IPS-20b (cell line): ENCODE measurements at regions not wholly inside any gene's neighbourhood (a gene's known extent, or its start where the extent isn't known, plus 50 kb on each side); places are given as distances from the start of the nearest gene placed in this dataset.

Experiments
- H3K27ac ChIP-seq: one replicate; pipeline ENCODE4 v1.5.1; 2013; ENCODE audit warnings: low read length
- H3K27me3 ChIP-seq: 2 replicates; pipeline ENCODE4 v1.6.1; 2013; ENCODE audit warnings: mild to moderate bottlenecking, low read length, inconsistent platforms; ENCODE audit not compliant: insufficient read depth
- H3K36me3 ChIP-seq: 2 replicates; pipeline ENCODE4 v1.6.1; 2013; ENCODE audit warnings: low read depth, mild to moderate bottlenecking, inconsistent platforms, low read length, moderate library complexity; ENCODE audit not compliant: insufficient read depth
- H3K4me1 ChIP-seq: 2 replicates; pipeline ENCODE4 v1.6.1; 2013; ENCODE audit warnings: mild to moderate bottlenecking, control low read depth, inconsistent platforms, low read length, moderate library complexity; ENCODE audit not compliant: insufficient read depth
- H3K4me3 ChIP-seq: 2 replicates; pipeline ENCODE4 v1.5.1; 2013; ENCODE audit warnings: mild to moderate bottlenecking, low read length, inconsistent platforms
- H3K9ac ChIP-seq: 2 replicates; pipeline ENCODE4 v1.6.1; 2013; ENCODE audit warnings: low read depth, mild to moderate bottlenecking, inconsistent platforms, low read length, moderate library complexity
- H3K9me3 ChIP-seq: 2 replicates; pipeline ENCODE4 v1.6.1; 2013; ENCODE audit warnings: mild to moderate bottlenecking, low read depth, low read length, inconsistent platforms; ENCODE audit not compliant: insufficient read depth

GRCh38 chr2:139123795-139124194, 343.6 kb upstream of the NXPH2 start:
- Histone ChIP-seq H3K4me3 (no peak overlapping the region), H3K9ac (no peak overlapping the region), H3K9me3 (no peaks in the 10 kb centered on the region), H3K36me3 (no peaks in the 10 kb centered on the region), H3K4me1 (no peaks in the 10 kb centered on the region), H3K27ac (no peak overlapping the region), H3K27me3 (no peaks in the 10 kb centered on the region)

- Histone ChIP-seq H3K4me1 (no peaks in the 10 kb centered on the region), H3K36me3 (no peaks in the 10 kb centered on the region), H3K27ac (no peak overlapping the region), H3K4me3 (no peak overlapping the region), H3K9ac (no peak overlapping the region), H3K27me3 (no peaks in the 10 kb centered on the region), H3K9me3 (no peaks in the 10 kb centered on the region)
These were observed 342.5 kb upstream of the NXPH2 start for GRCh38 chr2:139122711-139123158.

DNA sequence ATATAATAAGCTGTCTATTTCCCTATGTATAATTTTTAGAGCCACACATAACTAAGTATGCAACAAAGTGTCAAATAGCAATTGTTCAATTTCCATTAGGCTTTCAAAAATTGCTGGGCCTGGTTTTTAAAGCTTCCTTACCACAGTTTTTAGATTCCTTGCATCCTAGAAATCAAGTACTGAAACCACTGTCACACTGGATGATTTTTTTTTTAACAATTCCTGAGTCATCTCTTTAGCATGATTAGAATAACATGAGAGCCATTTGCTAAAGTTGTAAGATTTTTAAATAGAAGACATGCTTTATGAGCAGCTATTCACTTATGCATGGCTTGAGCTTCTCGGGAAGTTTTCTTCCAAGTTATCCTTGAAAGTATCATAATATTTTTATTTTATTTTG, 319.5 kb upstream of the NXPH2 start:
- no peaks in the 10 kb centered on the region for H3K9me3 ChIP-seq
- H3K4me3 ChIP-seq: no peak overlapping the region
- H3K4me1 ChIP-seq: peaks cover 3% of the 10 kb centered on the region; the same call in 1 of the 2 replicates

DNA sequence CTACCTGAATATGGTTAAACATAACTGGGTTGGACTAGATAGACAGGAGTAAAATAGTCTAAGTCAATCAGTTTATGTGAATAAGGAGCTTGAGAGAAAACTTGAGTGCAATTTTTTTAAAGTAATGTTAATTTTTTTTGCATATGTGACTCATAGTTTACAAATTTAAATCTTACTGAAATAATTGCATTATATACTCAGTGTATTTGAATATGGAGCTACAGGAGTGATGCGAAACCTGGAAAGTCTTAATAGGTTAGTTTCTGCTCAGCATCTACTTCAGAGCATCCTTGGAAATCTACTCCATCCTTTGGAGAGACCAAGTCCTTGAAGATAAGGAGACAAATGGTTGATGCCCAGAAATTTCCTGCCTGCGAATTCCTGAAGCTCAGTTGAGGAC, 318.8 kb upstream of the NXPH2 start:
- H3K4me1 ChIP-seq: peaks cover 3% of the 10 kb centered on the region; the same call in 1 of the 2 replicates
- H3K4me3 ChIP-seq: no peak overlapping the region
- H3K9ac ChIP-seq: no peak overlapping the region
- no peaks in the 10 kb centered on the region for H3K9me3 ChIP-seq
- H3K27me3 ChIP-seq: no peaks in the 10 kb centered on the region
- H3K27ac ChIP-seq: no peak overlapping the region
- H3K36me3 ChIP-seq: no peaks in the 10 kb centered on the region

More for the DNA sequence above, 319.5 kb upstream of the NXPH2 start:
- no peak overlapping the region for H3K9ac ChIP-seq
- H3K27ac ChIP-seq: no peak overlapping the region
- no peaks in the 10 kb centered on the region for H3K36me3 ChIP-seq
- no peaks in the 10 kb centered on the region for H3K27me3 ChIP-seq

DNA sequence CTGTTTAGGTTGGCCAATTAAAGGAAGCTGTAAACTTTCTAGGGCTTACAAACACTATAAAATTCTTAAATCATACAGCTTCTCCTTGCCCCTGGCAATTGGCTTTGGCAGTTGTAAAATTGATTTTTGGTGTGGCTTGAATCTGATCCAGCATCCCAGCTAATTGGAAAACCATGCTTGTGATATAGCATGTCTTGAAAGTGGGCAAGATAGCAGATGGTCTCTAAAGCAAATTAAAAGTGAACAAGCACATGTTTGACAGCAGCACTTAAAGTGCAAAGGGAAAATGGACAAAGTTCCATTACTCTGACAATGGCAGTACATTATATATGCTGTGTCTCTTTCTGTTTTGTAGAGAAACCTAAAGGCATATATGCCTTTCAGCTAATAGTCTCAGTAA, 302.9 kb upstream of the NXPH2 start:
- H3K27ac ChIP-seq: no peak overlapping the region
- H3K27me3 ChIP-seq: no peaks in the 10 kb centered on the region
- peaks cover 4% of the 10 kb centered on the region for H3K4me1 ChIP-seq
- H3K4me3 ChIP-seq: no peak overlapping the region
- H3K36me3 ChIP-seq: no peaks in the 10 kb centered on the region
- no peak overlapping the region for H3K9ac ChIP-seq
- no peaks in the 10 kb centered on the region for H3K9me3 ChIP-seq

DNA sequence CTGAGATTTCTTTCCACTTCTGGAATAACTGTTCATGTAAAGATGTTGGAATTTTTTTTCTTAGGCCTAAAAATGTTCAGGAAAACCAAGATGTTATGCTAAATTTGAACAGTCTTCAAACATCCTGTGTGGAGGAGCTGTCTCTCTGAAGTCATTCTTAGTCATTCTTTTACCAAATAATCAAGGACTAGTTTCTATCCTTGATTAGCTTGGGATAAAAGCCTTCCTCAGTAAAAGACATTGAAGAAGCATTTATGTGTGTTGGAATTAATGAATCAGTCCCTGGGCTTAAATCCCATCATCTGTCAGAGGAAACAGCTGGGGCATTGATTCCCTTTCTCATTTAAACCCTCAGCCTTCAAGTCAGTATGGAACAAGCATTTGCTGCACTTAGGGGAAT, 300.1 kb upstream of the NXPH2 start:
- Histone ChIP-seq H3K36me3 (no peaks in the 10 kb centered on the region), H3K27me3 (no peaks in the 10 kb centered on the region), H3K9ac (no peak overlapping the region), H3K4me3 (no peak overlapping the region), H3K9me3 (no peaks in the 10 kb centered on the region), H3K4me1 (peaks cover 4% of the 10 kb centered on the region), H3K27ac (no peak overlapping the region)

GRCh38 chr2:139079311-139079710, 299.1 kb upstream of the NXPH2 start:
- Histone ChIP-seq H3K36me3 (no peaks in the 10 kb centered on the region), H3K27me3 (no peaks in the 10 kb centered on the region), H3K9me3 (no peaks in the 10 kb centered on the region), H3K4me1 (peaks cover 4% of the 10 kb centered on the region), H3K27ac (no peak overlapping the region), H3K9ac (no peak overlapping the region), H3K4me3 (no peak overlapping the region)

GRCh38 chr2:139078376-139078775, 298.2 kb upstream of the NXPH2 start:
- no peak overlapping the region for H3K4me3 ChIP-seq
- H3K36me3 ChIP-seq: no peaks in the 10 kb centered on the region
- no peak overlapping the region for H3K27ac ChIP-seq
- no peaks in the 10 kb centered on the region for H3K27me3 ChIP-seq
- H3K4me1 ChIP-seq: peaks cover 4% of the 10 kb centered on the region
- H3K9ac ChIP-seq: no peak overlapping the region
- no peaks in the 10 kb centered on the region for H3K9me3 ChIP-seq

GRCh38 chr2:139077099-139077737, 297.0 kb upstream of the NXPH2 start:
- peaks cover 4% of the 10 kb centered on the region for H3K4me1 ChIP-seq
- H3K9me3 ChIP-seq: no peaks in the 10 kb centered on the region
- H3K36me3 ChIP-seq: no peaks in the 10 kb centered on the region
- H3K27ac ChIP-seq: no peak overlapping the region
- no peak overlapping the region for H3K9ac ChIP-seq
- no peak overlapping the region for H3K4me3 ChIP-seq
- H3K27me3 ChIP-seq: no peaks in the 10 kb centered on the region

GRCh38 chr2:139067874-139068273, 287.7 kb upstream of the NXPH2 start:
- Histone ChIP-seq H3K27ac (no peak overlapping the region), H3K9me3 (no peaks in the 10 kb centered on the region), H3K36me3 (no peaks in the 10 kb centered on the region), H3K9ac (no peak overlapping the region), H3K27me3 (no peaks in the 10 kb centered on the region), H3K4me1 (no peaks in the 10 kb centered on the region), H3K4me3 (no peak overlapping the region)

DNA sequence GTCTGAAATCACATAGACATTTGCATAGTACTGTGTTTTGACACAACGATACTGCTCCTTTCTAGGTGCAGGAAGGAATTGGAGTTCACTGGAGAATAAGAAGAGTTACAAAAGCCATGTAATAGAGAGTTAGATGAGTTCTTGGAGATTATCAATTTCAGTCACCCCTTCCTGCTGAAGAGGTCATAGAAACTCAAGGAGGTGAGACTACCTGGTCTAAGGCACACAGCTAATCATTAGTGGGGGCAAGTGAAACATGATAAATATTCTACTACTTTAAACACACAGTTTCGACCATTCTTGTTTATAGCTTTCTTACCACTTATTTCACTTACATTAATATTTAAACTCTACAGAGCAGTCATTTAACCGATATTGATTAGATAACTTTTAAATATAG, 286.9 kb upstream of the NXPH2 start:
- H3K36me3 ChIP-seq: no peaks in the 10 kb centered on the region
- no peaks in the 10 kb centered on the region for H3K27me3 ChIP-seq
- H3K9me3 ChIP-seq: no peaks in the 10 kb centered on the region
- H3K9ac ChIP-seq: no peak overlapping the region
- no peak overlapping the region for H3K4me3 ChIP-seq
- H3K27ac ChIP-seq: no peak overlapping the region
- no peaks in the 10 kb centered on the region for H3K4me1 ChIP-seq

GRCh38 chr2:139064159-139064558, 284.0 kb upstream of the NXPH2 start:
- Histone ChIP-seq H3K36me3 (no peaks in the 10 kb centered on the region), H3K4me1 (no peaks in the 10 kb centered on the region), H3K27me3 (no peaks in the 10 kb centered on the region), H3K9me3 (no peaks in the 10 kb centered on the region), H3K4me3 (no peak overlapping the region), H3K9ac (no peak overlapping the region), H3K27ac (no peak overlapping the region)
